ENCODE measurements at regions not wholly inside any gene's neighbourhood (a gene's known extent, or its start where the extent isn't known, plus 50 kb on each side); places are given as distances from the start of the nearest gene placed in this dataset.

- WGBS, 3 donors, result 70 to 82% (median 72%) methylated on average over 3 of the region's 3 CpGs
- no peak for TF ChIP-seq CTCF (IDR thresholded peaks at IDR 0.05)
- no peak for TF ChIP-seq EP300 (IDR thresholded peaks at IDR 0.05)
- no peak for TF ChIP-seq POLR2A (IDR thresholded peaks at IDR 0.05)
These were observed 380.5 kb upstream of the SMC2 start for GRCh38 chr9:103713631-103714030.

GRCh38 chr9:103714992-103715391 is 379.1 kb upstream of the SMC2 start:
- no peak for DNase-seq
- 67 to 86% (median 68%) methylated on average over 1 of the region's 1 CpG for WGBS, 3 donors
- no peak overlapping the region for H3K27ac ChIP-seq
- no peaks in the 10 kb centered on the region for H3K36me3 ChIP-seq
- H3K9me3 ChIP-seq, result no peaks in the 10 kb centered on the region
- H3K4me3 ChIP-seq, result no peak overlapping the region
- no peaks in the 10 kb centered on the region for H3K27me3 ChIP-seq
- no peaks in the 10 kb centered on the region for H3K4me1 ChIP-seq (ENCODE audit: insufficient read depth)
- TF ChIP-seq CTCF (IDR thresholded peaks at IDR 0.05), result no peak
- no peak for TF ChIP-seq EP300 (IDR thresholded peaks at IDR 0.05)
- no peak for TF ChIP-seq POLR2A (IDR thresholded peaks at IDR 0.05)
- intact Hi-C loops (cut with DNase I), result no loop called here

More at GRCh38 chr9:103713631-103714030, 380.5 kb upstream of the SMC2 start:
- Histone ChIP-seq H3K4me3 (no peak overlapping the region), H3K27me3 (no peaks in the 10 kb centered on the region), H3K27ac (no peak overlapping the region), H3K4me1 (ENCODE audit: insufficient read depth) (no peaks in the 10 kb centered on the region), H3K9me3 (no peaks in the 10 kb centered on the region), H3K36me3 (no peaks in the 10 kb centered on the region)
- no peak for DNase-seq
- intact Hi-C loops (cut with DNase I), result no loop called here

GRCh38 chr9:103721056-103721455 is 373.1 kb upstream of the SMC2 start:
- no peaks in the 10 kb centered on the region for H3K27me3 ChIP-seq
- TF ChIP-seq CTCF (IDR thresholded peaks at IDR 0.05), result no peak
- TF ChIP-seq POLR2A (IDR thresholded peaks at IDR 0.05), result no peak
- TF ChIP-seq EP300 (IDR thresholded peaks at IDR 0.05), result no peak
- 81 to 89% (median 81%) methylated on average over 2 of the region's 2 CpGs for WGBS, 3 donors
- intact Hi-C loops (cut with DNase I), result no loop called here
- no peak overlapping the region for H3K27ac ChIP-seq
- no peak overlapping the region for H3K4me3 ChIP-seq
- H3K9me3 ChIP-seq, result no peaks in the 10 kb centered on the region
- H3K36me3 ChIP-seq, result no peaks in the 10 kb centered on the region
- H3K4me1 ChIP-seq (ENCODE audit: insufficient read depth), result no peaks in the 10 kb centered on the region
- no peak for DNase-seq

GRCh38 chr9:103730866-103731265 is 363.2 kb upstream of the SMC2 start:
- TF ChIP-seq EP300 (IDR thresholded peaks at IDR 0.05), result no peak
- TF ChIP-seq CTCF (IDR thresholded peaks at IDR 0.05), result no peak
- no peak for TF ChIP-seq POLR2A (IDR thresholded peaks at IDR 0.05)
- H3K36me3 ChIP-seq, result no peaks in the 10 kb centered on the region
- intact Hi-C loops (cut with DNase I), result no loop called here
- no peaks in the 10 kb centered on the region for H3K4me1 ChIP-seq (ENCODE audit: insufficient read depth)
- no peak for DNase-seq
- H3K9me3 ChIP-seq, result no peaks in the 10 kb centered on the region
- no peak overlapping the region for H3K27ac ChIP-seq
- H3K27me3 ChIP-seq, result no peaks in the 10 kb centered on the region
- 76 to 83% (median 79%) methylated on average over 3 of the region's 3 CpGs for WGBS, 3 donors
- no peak overlapping the region for H3K4me3 ChIP-seq

- Histone ChIP-seq H3K36me3 (no peaks in the 10 kb centered on the region), H3K4me3 (no peak overlapping the region), H3K9me3 (no peaks in the 10 kb centered on the region), H3K27me3 (no peaks in the 10 kb centered on the region), H3K4me1 (ENCODE audit: insufficient read depth) (no peaks in the 10 kb centered on the region), H3K27ac (no peak overlapping the region)
- no peak for DNase-seq
- TF ChIP-seq EP300 (IDR thresholded peaks at IDR 0.05) (no peak), CTCF (IDR thresholded peaks at IDR 0.05) (no peak), POLR2A (IDR thresholded peaks at IDR 0.05) (no peak)
- intact Hi-C loops (cut with DNase I), result no loop called here
- WGBS, 3 donors, result 45 to 50% (median 48%) methylated on average over 2 of the region's 2 CpGs
These were observed 362.6 kb upstream of the SMC2 start for GRCh38 chr9:103731541-103731940.
